GM23338 (cell line): ENCODE measurements at regions not wholly inside any gene's neighbourhood (a gene's known extent, or its start where the extent isn't known, plus 50 kb on each side); places are given as distances from the start of the nearest gene placed in this dataset.
A peak's percentile ranks its signal among the peaks of the same experiment; 100 is the strongest.

Source experiments
- ATAC-seq: fragments of 200-7000 bp; cut with Tn5 transposase; 3 replicates; pipeline ENCODE4 v1.9.1; 2020
- DNase-seq: peaks from one replicate; pipeline ENCODE4 v3.0.0-alpha.2; 2015; ENCODE audit warnings: low spot score
- H2AFZ ChIP-seq: fragments of 200-600 bp; sonication (generic); 2 replicates; pipeline ENCODE4 v1.8.0; 2016; ENCODE audit warnings: antibody characterized with exemption, mild to moderate bottlenecking, moderate library complexity
- H3F3A ChIP-seq: fragments of 200-600 bp; sonication (generic); replicated peaks from 2 replicates; pipeline ENCODE4 v1.8.0; 2017; ENCODE audit warnings: antibody characterized with exemption, mixed run types, low read depth
- H3K27ac ChIP-seq: fragments of 200-600 bp; sonication (generic); 2 replicates; pipeline ENCODE4 v1.6.1; 2016; ENCODE audit warnings: low read depth
- H3K27me3 ChIP-seq: fragments of 200-600 bp; sonication (generic); 2 replicates; pipeline ENCODE4 v1.8.0; 2016; ENCODE audit warnings: mild to moderate bottlenecking, mixed run types, moderate library complexity; ENCODE audit not compliant: insufficient read depth
- H3K36me3 ChIP-seq: fragments of 200-600 bp; sonication (generic); 2 replicates; pipeline ENCODE4 v1.8.0; 2016; ENCODE audit warnings: mild to moderate bottlenecking; ENCODE audit not compliant: insufficient read depth
- H3K4me1 ChIP-seq: fragments of 200-600 bp; sonication (generic); 2 replicates; pipeline ENCODE4 v1.8.0; 2016; ENCODE audit warnings: mild to moderate bottlenecking, moderate library complexity; ENCODE audit not compliant: insufficient read depth
- H3K4me2 ChIP-seq: fragments of 200-600 bp; sonication (generic); 2 replicates; pipeline ENCODE4 v1.7.1; 2017; ENCODE audit warnings: mixed run types
- H3K4me3 ChIP-seq: fragments of 200-600 bp; sonication (generic); 2 replicates; pipeline ENCODE4 v1.6.1; 2016; ENCODE audit warnings: mixed run types
- H3K79me2 ChIP-seq: fragments of 200-600 bp; sonication (generic); replicated peaks from 2 replicates; pipeline ENCODE4 v1.8.0; 2017; ENCODE audit warnings: mild to moderate bottlenecking; ENCODE audit not compliant: insufficient read depth
- H3K9me2 ChIP-seq: fragments of 200-600 bp; sonication (generic); 2 replicates; pipeline ENCODE4 v1.8.0; 2017; ENCODE audit not compliant: insufficient read depth
- H4K20me1 ChIP-seq: fragments of 200-600 bp; sonication (generic); replicated peaks from 2 replicates; pipeline ENCODE4 v1.8.0; 2017; ENCODE audit warnings: mild to moderate bottlenecking; ENCODE audit not compliant: insufficient read depth
- H3K27ac Mint-ChIP-seq: 2 replicates; pipeline ENCODE4 v1.8.0; 2020; ENCODE audit warnings: inconsistent platforms, mild to moderate bottlenecking, moderate library complexity, mixed read lengths
- H3K27me3 Mint-ChIP-seq: 3 replicates; pipeline ENCODE4 v1.8.0; 2022; ENCODE audit warnings: low read depth, mild to moderate bottlenecking, moderate library complexity, mixed read lengths, inconsistent platforms; ENCODE audit not compliant: insufficient read depth, poor library complexity
- H3K36me3 Mint-ChIP-seq: 3 replicates; pipeline ENCODE4 v1.8.0; 2021; ENCODE audit warnings: low read depth, mild to moderate bottlenecking, inconsistent platforms, moderate library complexity, mixed read lengths
- H3K4me1 Mint-ChIP-seq: 3 replicates; pipeline ENCODE4 v1.8.0; 2020; ENCODE audit warnings: mild to moderate bottlenecking, inconsistent platforms, mixed read lengths
- H3K4me3 Mint-ChIP-seq: 3 replicates; pipeline ENCODE4 v1.8.0; 2021; ENCODE audit warnings: moderate library complexity, mild to moderate bottlenecking, inconsistent platforms, mixed read lengths
- H3K9me3 Mint-ChIP-seq: 3 replicates; pipeline ENCODE4 v1.8.0; 2020; ENCODE audit warnings: moderate library complexity, mild to moderate bottlenecking, inconsistent platforms, mixed read lengths
- CREB1 ChIP-seq: fragments of 250-450 bp; sonication (Bioruptor Pico); IDR thresholded peaks from 2 replicates; pipeline ENCODE4 v1.5.0; 2020; ENCODE audit warnings: low read depth, mild to moderate bottlenecking, moderate library complexity
- CTCF ChIP-seq, 2 experiments: fragments of 200-600 bp in 1 of 2; sonication (generic) in 1 of 2; conservative IDR thresholded peaks; 2 replicates each; pipeline versions ENCODE4 v1.5.1 to v1.6.1; 2016 to 2017; ENCODE audit warnings: antibody characterized with exemption in 2 of 2, low read depth in 2 of 2, mild to moderate bottlenecking in 2 of 2, moderate library complexity in 1 of 2
- EZH2 ChIP-seq: fragments of 200-600 bp; sonication (generic); IDR thresholded peaks from one replicate; pipeline ENCODE4 v1.8.0; 2017; ENCODE audit warnings: antibody characterized with exemption, mild to moderate bottlenecking, low read depth; ENCODE audit not compliant: unreplicated experiment
- EZH2phosphoT487 ChIP-seq: fragments of 200-600 bp; sonication (generic); IDR thresholded peaks from one replicate; pipeline ENCODE4 v1.8.1; 2018; ENCODE audit warnings: antibody characterized with exemption; ENCODE audit not compliant: unreplicated experiment
- NANOG ChIP-seq: IDR thresholded peaks from 2 replicates; pipeline ENCODE4 v1.6.1; 2016; ENCODE audit warnings: antibody characterized with exemption, borderline replicate concordance
- POLR2AphosphoS5 ChIP-seq: IDR thresholded peaks from 2 replicates; pipeline ENCODE4 v1.6.1; 2016; ENCODE audit warnings: antibody characterized with exemption, low read depth
- REST ChIP-seq: IDR thresholded peaks from one replicate; pipeline ENCODE4 v1.6.1; 2018; ENCODE audit warnings: antibody characterized with exemption; ENCODE audit not compliant: unreplicated experiment
- STAT1 ChIP-seq: IDR thresholded peaks from one replicate; pipeline ENCODE4 v1.6.1; 2016; ENCODE audit warnings: antibody characterized with exemption; ENCODE audit not compliant: unreplicated experiment
- ZNF462 ChIP-seq: fragments of 250-450 bp; sonication (Bioruptor Pico); IDR thresholded peaks from 2 replicates; pipeline ENCODE4 v1.5.0; 2020; ENCODE audit warnings: mild to moderate bottlenecking, moderate library complexity

GRCh38 chr5:62791059-62791458 is 212.4 kb downstream of the LRRC70 start:
- no peaks in the 10 kb centered on the region for H3K27me3 ChIP-seq
- H3K27me3 Mint-ChIP-seq = peaks cover 2% of the 10 kb centered on the region
- no peaks in the 10 kb centered on the region for H3K36me3 ChIP-seq
- TF ChIP-seq CTCF (conservative IDR thresholded peaks at IDR 0.05; ENCODE audit: low read depth in 2 of 2) (peak; percentile 61 to 67), STAT1 (no peak)
- H3K36me3 Mint-ChIP-seq = no peaks in the 10 kb centered on the region
- no peaks in the 10 kb centered on the region for H3F3A ChIP-seq
- H3K4me2 ChIP-seq = no peak overlapping the region
- H3K9me3 Mint-ChIP-seq = no peaks in the 10 kb centered on the region; the same call in 1 of the 3 replicates
- DNase-seq = peak; percentile 47
- no peaks in the 10 kb centered on the region for H3K9me2 ChIP-seq
- no peak overlapping the region for H3K27ac ChIP-seq
- H3K4me3 ChIP-seq = no peak overlapping the region
- no peaks in the 10 kb centered on the region for H3K4me1 ChIP-seq
- H4K20me1 ChIP-seq = no peaks in the 10 kb centered on the region
- H2AFZ ChIP-seq = no peak overlapping the region
- no peak overlapping the region for H3K4me3 Mint-ChIP-seq
- H3K27ac Mint-ChIP-seq = no peak overlapping the region
- ATAC-seq = peak; percentile 41; the same call in 2 of the 3 replicates
- H3K4me1 Mint-ChIP-seq = no peaks in the 10 kb centered on the region
- no peaks in the 10 kb centered on the region for H3K79me2 ChIP-seq

- Histone ChIP-seq H4K20me1 (no peaks in the 10 kb centered on the region), H3F3A (no peaks in the 10 kb centered on the region), H3K36me3 (no peaks in the 10 kb centered on the region), H3K4me1 (no peaks in the 10 kb centered on the region), H3K27ac (no peak overlapping the region), H3K79me2 (no peaks in the 10 kb centered on the region), H3K27me3 (no peaks in the 10 kb centered on the region), H3K4me3 (no peak overlapping the region), H3K4me2 (no peak overlapping the region), H3K9me2 (no peaks in the 10 kb centered on the region), H2AFZ (no peak overlapping the region)
- no peaks in the 10 kb centered on the region; the same call in 2 of the 3 replicates for H3K9me3 Mint-ChIP-seq
- no peaks in the 10 kb centered on the region for H3K27me3 Mint-ChIP-seq
- H3K36me3 Mint-ChIP-seq = no peaks in the 10 kb centered on the region
- no peak overlapping the region for H3K4me3 Mint-ChIP-seq
- ATAC-seq (no peak), DNase-seq (no peak)
- H3K27ac Mint-ChIP-seq = no peak overlapping the region
- TF ChIP-seq POLR2AphosphoS5 (no peak), CREB1 (no peak), EZH2 (no peak), EZH2phosphoT487 (no peak), REST (no peak), NANOG (no peak), ZNF462 (CRISPR knock-in tag) (no peak), STAT1 (no peak)
- H3K4me1 Mint-ChIP-seq = no peaks in the 10 kb centered on the region
Measured at GRCh38 chr5:62790348-62790747, 211.7 kb downstream of the LRRC70 start.
